ENCODE measurements at regions not wholly inside any gene's neighbourhood (a gene's known extent, or its start where the extent isn't known, plus 50 kb on each side); places are given as distances from the start of the nearest gene placed in this dataset.
"Not testable (repeated sequence)": the region's sequence is repeated elsewhere in the genome, so short reads cannot be mapped to it uniquely, and the experiment has no call there.

GRCh38 chr9:39005736-39006135, 282.2 kb downstream of the CNTNAP3 start:
- TF ChIP-seq, protein P1, sequence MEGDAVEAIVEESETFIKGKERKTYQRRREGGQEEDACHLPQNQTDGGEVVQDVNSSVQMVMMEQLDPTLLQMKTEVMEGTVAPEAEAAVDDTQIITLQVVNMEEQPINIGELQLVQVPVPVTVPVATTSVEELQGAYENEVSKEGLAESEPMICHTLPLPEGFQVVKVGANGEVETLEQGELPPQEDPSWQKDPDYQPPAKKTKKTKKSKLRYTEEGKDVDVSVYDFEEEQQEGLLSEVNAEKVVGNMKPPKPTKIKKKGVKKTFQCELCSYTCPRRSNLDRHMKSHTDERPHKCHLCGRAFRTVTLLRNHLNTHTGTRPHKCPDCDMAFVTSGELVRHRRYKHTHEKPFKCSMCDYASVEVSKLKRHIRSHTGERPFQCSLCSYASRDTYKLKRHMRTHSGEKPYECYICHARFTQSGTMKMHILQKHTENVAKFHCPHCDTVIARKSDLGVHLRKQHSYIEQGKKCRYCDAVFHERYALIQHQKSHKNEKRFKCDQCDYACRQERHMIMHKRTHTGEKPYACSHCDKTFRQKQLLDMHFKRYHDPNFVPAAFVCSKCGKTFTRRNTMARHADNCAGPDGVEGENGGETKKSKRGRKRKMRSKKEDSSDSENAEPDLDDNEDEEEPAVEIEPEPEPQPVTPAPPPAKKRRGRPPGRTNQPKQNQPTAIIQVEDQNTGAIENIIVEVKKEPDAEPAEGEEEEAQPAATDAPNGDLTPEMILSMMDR (IDR thresholded peaks at IDR 0.05) = not testable (repeated sequence)
- not testable (repeated sequence) for TF ChIP-seq EZH2 (IDR thresholded peaks at IDR 0.05)

Measured in neural progenitor cell (in vitro differentiated cells).